K562 (cell line): ENCODE measurements at regions not wholly inside any gene's neighbourhood (a gene's known extent, or its start where the extent isn't known, plus 50 kb on each side); places are given as distances from the start of the nearest gene placed in this dataset.

ENCODE experiments used
- ATAC-seq: fragments of 200-7000 bp; cut with Tn5 transposase; 3 replicates; pipeline ENCODE4 v1.9.1; 2020; ENCODE audit warnings: moderate library complexity
- BruUV-seq: library from RNA; stranded (reverse); fragments of 400-500 nt; replicated peaks from 2 replicates; lab custom pipeline; 2021; lab: Mats Ljungman, UMichigan
- CTCF ChIA-PET: fragments of 300-600 bp; formaldehyde crosslinking; extraction: SDS; loops from one replicate; lab custom pipeline; 2021; ENCODE audit warnings: low intra/inter-chr PET ratio; lab: Yijun Ruan, JAX
- POLR2A ChIA-PET: fragments of 300-600, 350-650 bp; sonication (Branson Sonifier 250); formaldehyde crosslinking; extraction: SDS; loops from one replicate; lab custom pipeline; 2021; ENCODE audit warnings: antibody characterized with exemption, inconsistent platforms; lab: Yijun Ruan, JAX
- DNase-seq, 4 experiments: peaks; one replicate each; pipeline versions ENCODE4 v3.0.0 to v3.0.0-alpha.2; 2011 to 2018; ENCODE audit warnings: low spot score in 3 of 4, mixed read lengths in 3 of 4; ENCODE audit errors: extremely low read depth in 1 of 4
- FAIRE-seq: peaks from 2 replicates; lab custom pipeline; 2011; peaks lifted over from hg19 to GRCh38; lab: Jason Lieb, UNC
- H2AFZ ChIP-seq: 2 replicates; pipeline ENCODE4 v1.6.0; 2011; ENCODE audit warnings: low read depth, low read length, control low read depth, inconsistent platforms
- H3K27ac ChIP-seq: fragments of 200-600 bp; 3 replicates; pipeline ENCODE4 v1.8.0; 2011; ENCODE audit warnings: low read depth, mild to moderate bottlenecking, control low read depth, inconsistent platforms, low read length, moderate library complexity, mixed read lengths; ENCODE audit errors: extremely low read depth
- H3K27me3 ChIP-seq, 2 experiments: fragments of 300-600 bp in 1 of 2; 2 replicates in 1 of 2; 3 replicates in 1 of 2; pipeline versions ENCODE4 v1.6.0 to v1.8.0; 2011; ENCODE audit warnings: inconsistent platforms in 2 of 2, low read length in 2 of 2, mild to moderate bottlenecking in 1 of 2, mixed read lengths in 1 of 2, moderate library complexity in 1 of 2; ENCODE audit not compliant: control insufficient read depth in 2 of 2, insufficient read depth in 2 of 2
- H3K36me3 ChIP-seq: fragments of 300-600 bp; 3 replicates; pipeline ENCODE4 v1.8.0; 2011; ENCODE audit warnings: mild to moderate bottlenecking, low read length, inconsistent platforms; ENCODE audit not compliant: control insufficient read depth, insufficient read depth
- H3K4me1 ChIP-seq, 2 experiments: fragments of 200-600 bp in 1 of 2; replicated peaks in 1 of 2; 2 replicates in 1 of 2; 3 replicates in 1 of 2; pipeline versions ENCODE4 v1.5.1 to v1.8.0; 2011; ENCODE audit warnings: inconsistent platforms in 2 of 2, low read length in 2 of 2, mild to moderate bottlenecking in 1 of 2, mixed read lengths in 1 of 2, moderate library complexity in 1 of 2; ENCODE audit not compliant: control insufficient read depth in 2 of 2, insufficient read depth in 2 of 2
- H3K4me2 ChIP-seq: 2 replicates; pipeline ENCODE4 v1.6.1; 2011; ENCODE audit warnings: low read length, control low read depth, inconsistent platforms, mixed read lengths; ENCODE audit not compliant: insufficient read depth
- H3K4me3 ChIP-seq: fragments of 200-600 bp; sonication (generic), shearing (Covaris generic); 2 replicates; pipeline ENCODE4 v1.5.1; 2016; ENCODE audit warnings: control low read depth, inconsistent platforms
- H3K79me2 ChIP-seq: fragments of 200-600 bp; 3 replicates; pipeline ENCODE4 v1.8.0; 2011; ENCODE audit warnings: low read length, inconsistent platforms; ENCODE audit not compliant: control insufficient read depth, insufficient read depth
- H3K9ac ChIP-seq, 2 experiments: 2 replicates each; pipeline versions ENCODE4 v1.6.0 to v1.6.1; 2011; ENCODE audit warnings: low read depth in 2 of 2, low read length in 2 of 2, control low read depth in 1 of 2, inconsistent platforms in 1 of 2, mild to moderate bottlenecking in 1 of 2, mixed read lengths in 1 of 2; ENCODE audit not compliant: insufficient read depth in 1 of 2
- H3K9me1 ChIP-seq: one replicate; pipeline ENCODE4 v1.6.0; 2011; ENCODE audit warnings: inconsistent platforms, mild to moderate bottlenecking, low read length, moderate library complexity; ENCODE audit not compliant: control insufficient read depth, insufficient read depth
- H3K9me3 ChIP-seq: replicated peaks from 2 replicates; pipeline ENCODE4 v1.5.1; 2011; ENCODE audit warnings: low read depth, low read length, inconsistent platforms; ENCODE audit not compliant: control insufficient read depth, insufficient read depth
- H4K20me1 ChIP-seq: replicated peaks from 2 replicates; pipeline ENCODE4 v1.6.1; 2011; ENCODE audit warnings: low read length, inconsistent platforms, mixed read lengths; ENCODE audit not compliant: control insufficient read depth, insufficient read depth
- FOXM1 ChIP-seq, 2 experiments: fragments of 450-650 bp in 1 of 2; sonication (generic) in 1 of 2; formaldehyde crosslinking in 1 of 2; IDR thresholded peaks; 2 replicates each; pipeline versions ENCODE4 v1.6.1 to v1.9.0; 2017 to 2022; ENCODE audit warnings: low read depth in 2 of 2, mild to moderate bottlenecking in 2 of 2, missing genetic modification reagents in 1 of 2, moderate library complexity in 1 of 2
- GATAD2A ChIP-seq: fragments of 450-650 bp; IDR thresholded peaks from 2 replicates; pipeline ENCODE4 v1.6.1; 2017
- HOMEZ ChIP-seq: fragments of 250-450 bp; sonication (Bioruptor Pico); IDR thresholded peaks from 2 replicates; pipeline ENCODE4 v1.4.0; 2020; ENCODE audit warnings: mild to moderate bottlenecking, moderate library complexity
- MEIS2 ChIP-seq: fragments of 450-650 bp; IDR thresholded peaks from 2 replicates; pipeline ENCODE4 v1.6.1; 2014; ENCODE audit warnings: mild to moderate bottlenecking; ENCODE audit not compliant: partially characterized antibody
- RAD51 ChIP-seq: fragments of 450-650 bp; IDR thresholded peaks from 2 replicates; pipeline ENCODE4 v1.7.1; 2016; ENCODE audit warnings: low read depth, mild to moderate bottlenecking, borderline replicate concordance
- TEAD2 ChIP-seq: fragments of 450-650 bp; IDR thresholded peaks from 2 replicates; pipeline ENCODE4 v1.6.1; 2016; ENCODE audit warnings: missing genetic modification characterization, control low read depth, missing compliant biosample characterization
- THRAP3 ChIP-seq: fragments of 450-650 bp; IDR thresholded peaks from 2 replicates; pipeline ENCODE4 v1.6.1; 2016; ENCODE audit warnings: mild to moderate bottlenecking, inconsistent platforms, borderline replicate concordance
- TRIM24 ChIP-seq, 2 experiments: fragments of 450-650 bp; IDR thresholded peaks; 2 replicates each; pipeline ENCODE4 v1.6.1; 2016
- TSHZ1 ChIP-seq: fragments of 250-450 bp; sonication (Bioruptor Pico); IDR thresholded peaks from 2 replicates; pipeline ENCODE4 v1.4.0; 2020; ENCODE audit warnings: mild to moderate bottlenecking, moderate library complexity
- ZNF518B ChIP-seq: fragments of 250-450 bp; sonication (Bioruptor Pico); IDR thresholded peaks from 2 replicates; pipeline ENCODE4 v1.5.0; 2021; ENCODE audit warnings: mild to moderate bottlenecking, moderate library complexity
- ZNF79 ChIP-seq: fragments of 250-450 bp; sonication (Bioruptor Pico); IDR thresholded peaks from 2 replicates; pipeline ENCODE4 v1.4.0; 2020; ENCODE audit warnings: low read depth, mild to moderate bottlenecking, moderate library complexity
- WGBS: fragments of 100-300 bp; shearing (Covaris generic); methylation state at CpG from one replicate; pipeline ENCODE4 v1.1.6; 2016; ENCODE audit warnings: low coverage, mixed read lengths; ENCODE audit not compliant: insufficient coverage; ENCODE audit errors: missing lambda C conversion rate; 5-methylcytosine and 5-hydroxymethylcytosine counted together
- in situ Hi-C: fragments of 300-500 bp; cut with MboI; formaldehyde crosslinking; loops from 4 replicates; pipeline ENCODE4 v1.15.0; 2018; ENCODE audit warnings: inconsistent platforms, mixed read lengths
- intact Hi-C: fragments of 100-400 bp; cut with micrococcal nuclease; formaldehyde crosslinking; loops from 2 replicates; pipeline ENCODE4 v1.14.2; 2022

GRCh38 chr12:93001407-93001806 lies 72.3 kb upstream of the EEA1 start (continued):
- no peak for TF ChIP-seq RAD51
- no peak for TF ChIP-seq HOMEZ (CRISPR knock-in tag)
- no peak for TF ChIP-seq TEAD2 (tag)

GRCh38 chr12:93002293-93003054 lies 73.4 kb upstream of the EEA1 start:
- DNase-seq (peak in 1 of 4 experiments; percentile 60), FAIRE-seq (no peak), ATAC-seq (no peak; the same call in 1 of the 3 replicates)
- in situ Hi-C loops (no loop called here), intact Hi-C loops (no loop called here)
- 14% methylated on average over 7 of the region's 7 CpGs for WGBS
- Histone ChIP-seq H3K4me3 (no peak overlapping the region), H3K4me2 (peak overlapping the region; percentile 60), H3K36me3 (no peaks in the 10 kb centered on the region), H2AFZ (peak overlapping the region; percentile 38), H3K27ac (no peak overlapping the region; the same call in 2 of the 3 replicates), H3K4me1 (peaks cover 0 to 9% of the 10 kb centered on the region in 2 experiments; a peak in 3 of 5 replicates), H3K9ac (no peak overlapping the region), H3K79me2 (no peaks in the 10 kb centered on the region), H3K9me3 (no peaks in the 10 kb centered on the region), H4K20me1 (no peaks in the 10 kb centered on the region), H3K9me1 (no peaks in the 10 kb centered on the region), H3K27me3 (no peaks in the 10 kb centered on the region)
- BruUV-seq: no TSS peak
- CTCF ChIA-PET: no interaction called here
- POLR2A ChIA-PET: interaction anchor here (0.7 to 1.1 kb wide), 2 partner anchors 13 to 462 kb away, joined by 3 read pairs; no protein-coding TSS in a partner anchor
- TF ChIP-seq TRIM24 (IDR thresholded peaks at IDR 0.05) (peak in 1 of 2 experiments; percentile 22; a peak in 1 of 4 replicates), ZNF518B (CRISPR knock-in tag) (no peak), TSHZ1 (no peak), GATAD2A (peak; percentile 66; the same call in 1 of the 2 replicates), THRAP3 (no peak), MEIS2 (peak; percentile 86), ZNF79 (no peak), FOXM1 (IDR thresholded peaks at IDR 0.05; ENCODE audit: low read depth) (no peak), FOXM1 (CRISPR knock-in tag; IDR thresholded peaks at IDR 0.05; ENCODE audit: low read depth) (no peak)
